GM21360 (cell line): ENCODE measurements at regions not wholly inside any gene's neighbourhood (a gene's known extent, or its start where the extent isn't known, plus 50 kb on each side); places are given as distances from the start of the nearest gene placed in this dataset.

Source experiments
- ATAC-seq: cut with Tn5 transposase; IDR thresholded peaks from one replicate; pipeline ENCODE4 v1.9.1; 2021; ENCODE audit warnings: mild to moderate bottlenecking, moderate library complexity; ENCODE audit not compliant: unreplicated experiment

DNA sequence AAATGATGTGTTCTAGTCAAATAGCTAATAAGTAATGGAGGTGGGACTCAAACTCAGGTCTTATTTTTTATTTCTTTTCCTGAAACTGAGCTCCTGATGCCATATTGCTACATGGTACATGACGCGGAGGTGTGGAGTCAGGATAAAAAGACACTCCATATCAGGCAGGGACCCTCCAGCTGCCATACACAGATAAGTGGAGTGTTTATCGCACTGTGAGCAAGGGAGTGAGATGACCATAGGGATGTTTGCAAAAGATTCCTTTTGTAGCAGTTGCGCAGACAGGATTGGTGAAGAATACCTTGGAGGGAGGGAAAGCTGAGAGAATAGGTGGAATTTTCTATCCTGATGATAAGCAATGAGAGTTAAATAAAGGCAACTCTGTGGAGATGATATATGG is 657.2 kb downstream of the RNF144A start:
- ATAC-seq = no peak

DNA sequence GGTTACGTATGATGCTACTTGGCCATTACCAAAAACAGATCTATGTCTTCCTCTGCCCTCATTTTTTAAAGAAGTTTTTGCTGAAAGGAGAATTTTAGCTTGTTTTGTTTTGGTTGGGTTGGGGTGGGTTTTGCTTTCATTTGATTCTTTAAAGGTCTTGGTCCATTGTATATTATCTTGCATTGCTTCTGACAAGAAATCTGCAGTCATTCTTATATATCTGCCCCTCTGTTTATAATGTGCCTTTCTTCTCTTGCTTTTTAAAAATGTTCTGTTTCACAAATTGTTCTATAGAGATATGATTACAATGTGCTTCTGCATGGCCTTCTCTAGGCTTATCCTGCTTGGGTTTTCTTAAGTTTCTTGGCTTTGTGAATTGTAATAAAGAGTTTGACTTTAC is 660.6 kb downstream of the RNF144A start:
- ATAC-seq = no peak

DNA sequence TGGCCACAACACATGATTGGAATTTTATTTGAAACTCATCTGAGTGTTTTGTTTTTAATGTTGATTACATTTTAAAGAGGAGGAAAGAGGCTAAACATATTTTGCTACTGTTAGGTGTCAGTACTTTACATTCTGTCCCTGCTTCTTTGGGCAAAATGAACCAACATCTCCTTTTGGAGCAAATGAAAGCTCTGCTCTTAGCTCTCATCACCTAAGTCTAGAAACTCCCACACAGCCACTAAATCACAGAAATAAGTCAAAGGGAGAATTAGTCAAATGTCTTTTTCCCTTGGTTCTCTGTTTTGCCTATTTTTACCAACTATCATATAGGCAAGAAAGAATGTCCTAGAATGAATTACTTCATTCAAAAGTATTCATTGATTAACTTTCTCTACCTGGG is 666.8 kb downstream of the RNF144A start:
- ATAC-seq = no peak

DNA sequence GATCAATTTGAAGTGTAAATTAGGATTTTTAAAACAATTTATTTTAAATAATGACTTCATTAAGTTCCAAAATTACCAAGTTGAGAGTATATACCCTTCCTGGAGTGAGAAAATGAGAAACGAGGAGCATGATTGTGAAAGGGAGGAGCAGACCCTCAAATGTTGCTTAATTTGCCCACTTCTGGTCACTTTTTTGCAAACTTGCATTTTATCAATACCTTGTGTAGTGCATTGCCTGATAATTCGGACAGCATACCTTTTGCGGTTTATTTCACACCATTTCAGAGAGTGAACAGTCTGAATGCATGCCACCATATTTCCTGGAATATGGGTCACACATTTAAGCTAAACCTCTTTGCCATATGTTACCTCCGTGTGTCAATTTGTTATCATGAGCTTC is 669.7 kb downstream of the RNF144A start:
- no peak for ATAC-seq

DNA sequence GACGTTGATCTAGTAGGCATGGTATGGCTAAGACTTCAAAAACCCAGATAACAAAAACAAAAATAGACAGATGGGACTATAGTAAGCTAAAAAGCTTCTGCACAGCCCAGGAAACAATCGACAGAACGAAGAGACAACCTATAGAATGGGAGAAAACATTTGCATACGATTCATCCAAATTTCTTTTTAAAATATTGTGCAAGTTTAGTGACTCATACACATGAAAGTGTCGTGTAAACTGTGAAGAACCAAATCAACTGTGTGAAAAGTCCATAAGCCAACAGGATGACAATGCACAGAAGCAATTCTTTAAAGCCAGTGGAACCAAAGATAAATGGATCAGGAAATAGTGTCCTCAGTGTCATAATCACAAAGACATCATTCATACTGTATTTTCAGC is 671.1 kb downstream of the RNF144A start:
- no peak for ATAC-seq

DNA sequence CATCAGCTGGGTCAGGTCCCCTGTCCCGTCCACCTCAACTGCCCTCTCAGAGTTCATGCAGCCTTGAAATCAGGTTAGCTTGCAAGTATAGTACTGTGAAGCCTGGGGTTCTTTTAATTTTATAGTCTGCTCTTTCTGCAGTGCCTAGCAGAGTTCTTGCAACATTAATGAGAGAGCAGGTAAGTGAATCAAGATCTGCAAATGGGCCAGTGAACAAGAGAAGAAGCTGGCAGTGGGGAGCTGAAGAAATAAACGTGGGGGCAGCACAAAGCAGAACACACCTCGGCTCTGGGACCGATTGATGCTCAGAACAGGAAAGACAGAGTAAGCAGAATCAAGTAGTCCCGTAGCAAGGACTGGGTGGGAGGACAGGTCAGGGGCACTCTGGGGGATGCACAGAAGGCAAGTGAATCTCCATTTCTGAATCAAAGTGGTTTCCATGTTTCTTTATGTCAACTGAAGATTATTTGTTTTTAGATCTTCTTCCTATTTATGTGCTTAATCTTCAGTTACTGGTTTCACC is 675.5 kb downstream of the RNF144A start:
- ATAC-seq = no peak

DNA sequence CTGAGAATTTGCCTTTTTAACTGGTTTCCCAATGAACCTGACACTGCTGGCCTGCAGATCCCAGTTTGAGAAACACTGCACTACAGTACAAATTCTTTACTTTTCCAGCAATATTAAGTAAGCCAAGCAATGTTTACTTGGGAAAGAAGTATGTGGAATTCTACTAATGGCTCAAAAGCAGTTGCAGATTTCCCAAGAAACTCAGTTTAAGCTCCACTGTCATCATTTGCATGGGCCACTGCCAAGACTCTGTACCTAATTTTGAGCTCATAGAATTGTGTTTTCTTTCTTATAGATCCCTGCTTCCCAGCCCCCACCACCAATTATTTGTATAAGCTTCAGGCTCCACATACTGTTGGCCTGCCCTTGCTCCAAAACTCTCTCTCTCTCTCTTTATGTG is 676.1 kb downstream of the RNF144A start:
- no peak for ATAC-seq

DNA sequence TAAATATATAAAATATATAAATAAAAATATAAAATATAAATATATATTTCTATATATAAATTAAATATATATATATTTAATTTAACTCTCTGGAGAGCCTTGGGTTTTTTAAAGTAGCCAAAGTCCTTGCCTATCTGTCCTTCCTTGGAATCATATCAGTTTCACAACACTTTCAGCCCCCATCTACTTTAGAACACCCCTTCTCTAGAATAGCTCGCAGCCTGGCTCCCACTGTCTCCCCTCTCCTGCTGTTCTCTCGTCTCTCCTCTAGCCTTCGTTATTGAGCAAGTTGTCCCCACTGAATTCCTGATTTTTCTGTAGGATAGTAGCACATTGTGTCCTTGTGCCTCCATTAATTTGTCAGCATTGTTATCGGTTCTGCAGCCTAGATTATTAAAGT is 677.0 kb downstream of the RNF144A start:
- no peak for ATAC-seq

DNA sequence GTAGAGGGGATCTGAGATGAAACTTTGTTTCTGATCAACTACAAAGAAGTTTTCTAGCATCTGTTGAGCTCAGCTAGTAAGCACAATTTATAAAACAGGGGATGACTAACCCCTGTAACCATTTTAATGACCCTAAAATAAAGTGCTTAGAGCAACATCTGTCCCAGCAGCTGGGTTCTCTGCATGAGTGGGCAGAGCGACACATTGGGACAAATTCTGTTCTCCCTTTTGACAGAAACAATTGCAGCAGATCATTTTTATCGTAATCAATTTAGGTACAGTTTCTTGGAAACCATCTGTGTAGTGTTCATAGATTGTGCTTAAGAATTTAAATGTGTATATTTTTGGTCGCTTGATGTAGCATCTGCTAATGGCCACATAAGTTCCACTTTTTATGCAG is 678.0 kb downstream of the RNF144A start:
- ATAC-seq = no peak

DNA sequence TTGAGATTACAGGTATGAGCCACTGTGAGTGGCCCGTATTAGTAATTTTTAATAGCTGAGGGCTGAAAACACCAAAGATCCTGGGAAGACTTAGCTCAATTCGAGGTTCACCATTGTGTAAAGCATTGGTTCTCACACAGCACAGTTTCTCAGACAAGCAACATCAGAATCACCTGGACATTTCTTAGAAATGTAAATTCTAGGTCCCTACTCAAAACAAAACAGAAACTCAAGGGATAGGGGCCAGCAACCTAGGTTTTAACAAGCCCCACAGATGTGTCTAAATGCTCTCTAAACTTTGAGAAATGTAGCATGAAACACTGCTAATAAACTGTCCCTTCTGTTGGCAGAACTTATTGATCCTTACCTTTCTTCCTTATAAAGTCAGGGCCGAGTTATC is 681.2 kb downstream of the RNF144A start:
- ATAC-seq = peak; percentile 86

DNA sequence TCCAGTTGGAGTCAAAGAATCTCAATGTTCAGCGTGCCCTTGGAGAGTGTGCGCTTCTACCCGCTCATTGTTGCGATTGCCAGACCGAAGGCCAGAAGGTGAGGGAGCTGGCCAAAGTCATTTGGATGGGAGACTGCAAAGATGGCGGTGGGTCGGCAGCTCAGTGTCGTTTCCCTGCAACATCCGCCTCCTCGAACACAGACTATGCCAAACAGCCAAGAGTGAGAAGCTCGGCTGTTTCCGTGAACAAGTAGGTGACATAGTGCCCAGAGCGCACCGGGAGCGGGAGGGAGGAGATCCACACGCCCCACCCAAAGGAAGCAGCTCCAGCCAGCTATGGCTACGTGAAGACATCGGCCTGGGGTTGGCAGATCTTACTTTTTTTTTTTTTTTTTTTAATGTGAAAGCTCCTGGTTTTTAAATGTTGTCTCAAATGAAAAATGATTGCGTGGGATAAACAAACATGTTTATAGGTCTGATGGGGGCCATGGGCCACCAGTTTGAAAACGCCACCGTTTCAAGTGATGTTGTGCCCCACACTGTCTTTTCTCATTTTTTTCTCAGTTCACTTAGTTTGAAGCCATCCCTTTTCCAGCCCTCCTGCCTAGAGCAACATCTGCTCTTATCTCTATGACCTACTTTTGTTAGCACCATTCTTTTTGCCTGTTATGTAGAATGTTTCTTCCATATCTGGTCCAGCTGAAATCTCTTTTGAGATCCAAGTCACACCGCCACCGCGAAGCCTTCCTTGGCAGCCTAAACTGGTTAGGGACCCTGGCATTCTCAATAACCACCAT is 682.4 kb downstream of the RNF144A start:
- no peak for ATAC-seq

DNA sequence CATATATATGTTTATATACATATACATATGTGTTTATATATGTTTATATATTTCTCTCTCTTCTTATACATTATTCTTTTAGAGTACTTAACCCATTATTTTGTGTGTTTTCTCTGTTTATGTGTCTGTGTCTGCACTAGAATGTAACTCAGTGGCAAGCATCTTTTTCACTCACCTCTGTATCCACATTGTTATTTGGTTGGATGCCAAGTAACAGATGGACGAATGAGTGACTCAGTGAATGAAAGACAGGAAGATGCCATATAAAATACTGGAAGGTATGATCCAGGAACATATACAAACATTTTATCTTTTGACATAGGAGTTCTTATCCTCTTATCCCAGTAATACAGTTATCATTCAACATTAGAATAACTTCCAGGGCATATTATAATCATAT is 684.8 kb downstream of the RNF144A start:
- ATAC-seq = no peak

DNA sequence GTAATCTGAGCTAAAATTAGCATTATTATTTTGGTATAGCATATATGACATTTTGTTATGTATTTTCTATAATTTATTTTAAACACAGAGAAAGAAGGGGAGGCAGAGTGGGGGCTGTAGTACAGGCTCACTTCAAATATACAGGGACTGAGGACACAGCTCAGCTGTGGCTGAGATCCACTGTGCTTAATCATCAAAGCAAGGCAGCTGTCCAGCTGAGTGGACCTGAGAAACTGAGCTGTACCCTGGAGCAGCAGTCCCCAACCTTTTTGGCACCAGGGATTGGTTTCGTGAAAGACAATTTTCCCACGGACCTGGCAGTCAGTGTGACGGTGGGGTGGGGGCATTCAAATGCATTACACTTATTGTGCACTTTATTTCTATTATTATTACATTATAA is 687.2 kb downstream of the RNF144A start:
- no peak for ATAC-seq

DNA sequence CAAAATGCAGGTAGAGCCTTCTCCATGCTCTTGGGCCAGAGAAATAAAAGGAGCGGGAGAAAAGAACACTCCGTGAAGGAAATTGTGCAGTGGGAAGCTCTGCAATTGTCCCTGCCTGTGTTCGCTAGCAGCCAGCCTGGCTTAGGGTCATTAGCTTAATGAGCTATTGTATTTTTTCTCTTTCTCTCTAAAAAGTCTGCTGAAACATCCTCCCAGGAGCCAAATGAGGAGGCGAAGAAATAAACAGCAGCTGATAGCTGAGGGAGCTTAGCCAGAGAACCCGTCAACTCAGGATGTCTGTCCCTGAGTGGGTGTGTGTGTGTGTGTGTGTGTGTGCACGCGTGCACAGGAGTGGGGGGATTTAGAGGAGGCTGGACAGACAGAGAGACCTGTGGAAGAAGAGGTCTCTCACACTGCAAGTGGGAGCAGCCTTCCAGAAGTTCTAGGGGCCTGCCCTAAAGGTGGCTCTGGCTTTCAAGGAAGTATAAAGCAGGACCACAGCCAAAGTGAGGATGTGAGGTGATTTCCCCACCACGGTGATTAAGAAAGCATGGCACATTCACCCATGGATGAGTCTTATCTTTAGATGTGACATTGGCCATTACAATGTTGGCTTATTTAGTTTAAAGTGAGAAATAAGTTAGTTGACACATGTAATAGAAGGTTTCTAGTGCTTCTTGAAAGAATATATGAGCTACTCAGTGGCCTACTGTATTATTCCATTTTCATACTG is 690.4 kb downstream of the RNF144A start:
- no peak for ATAC-seq

DNA sequence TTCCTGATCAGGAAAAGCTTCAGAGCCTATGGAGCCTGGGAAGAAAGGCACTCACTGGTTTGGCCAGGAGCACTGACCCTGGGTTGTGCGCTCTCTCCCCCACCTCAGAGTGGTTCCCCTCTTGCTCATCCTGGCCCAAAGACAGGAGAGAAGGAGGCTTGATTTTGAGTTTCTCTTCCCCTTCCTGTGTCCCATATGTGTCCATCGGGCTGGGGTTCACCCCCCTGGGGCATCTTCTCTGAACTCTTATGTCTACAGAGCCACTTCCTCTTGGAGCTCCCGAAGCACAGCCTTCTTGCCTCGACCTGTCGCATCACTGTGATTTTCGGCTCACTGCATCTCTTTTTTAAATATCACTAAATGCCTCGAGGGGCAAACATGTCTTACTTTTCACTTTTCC is 692.3 kb downstream of the RNF144A start:
- peak; percentile 59 for ATAC-seq

DNA sequence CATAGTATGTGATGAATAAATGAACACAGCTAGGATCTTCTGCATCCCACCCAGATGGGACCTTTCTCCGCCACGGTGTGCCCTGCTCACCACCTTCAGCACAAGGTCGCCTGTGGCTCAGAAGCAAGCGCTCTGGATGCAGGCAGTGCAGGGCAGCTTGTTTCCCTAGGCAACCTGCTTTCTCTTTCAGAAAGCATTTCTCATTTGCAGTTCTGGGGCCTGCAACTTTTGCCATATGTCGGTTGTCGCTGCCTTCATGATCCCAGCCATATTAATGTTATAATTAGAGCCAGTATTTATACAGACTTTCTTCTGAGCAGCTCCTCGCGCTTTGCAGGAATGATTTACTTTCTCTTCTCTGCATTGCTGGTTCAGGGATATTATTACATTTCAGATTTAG is 692.8 kb downstream of the RNF144A start:
- peak; percentile 44 for ATAC-seq

DNA sequence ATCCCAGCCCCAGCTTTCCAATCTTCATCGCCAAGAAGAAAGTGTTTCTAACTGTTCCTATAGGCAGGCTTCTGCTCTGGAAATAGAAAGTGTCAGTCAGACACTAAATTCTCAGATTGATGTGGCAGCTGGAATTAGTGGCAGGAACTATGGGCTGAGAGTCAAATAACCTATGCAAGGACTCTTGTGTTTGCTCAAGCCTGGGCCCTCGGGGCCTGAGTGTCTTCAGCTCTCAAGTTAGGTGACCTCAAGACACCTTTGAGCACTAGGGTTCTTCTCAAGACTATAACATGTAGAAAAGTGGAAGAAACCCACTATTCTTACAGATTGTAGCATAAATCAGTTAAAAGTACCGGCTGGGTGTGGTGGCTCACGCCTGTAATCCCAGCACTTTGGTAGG is 694.5 kb downstream of the RNF144A start:
- no peak for ATAC-seq

DNA sequence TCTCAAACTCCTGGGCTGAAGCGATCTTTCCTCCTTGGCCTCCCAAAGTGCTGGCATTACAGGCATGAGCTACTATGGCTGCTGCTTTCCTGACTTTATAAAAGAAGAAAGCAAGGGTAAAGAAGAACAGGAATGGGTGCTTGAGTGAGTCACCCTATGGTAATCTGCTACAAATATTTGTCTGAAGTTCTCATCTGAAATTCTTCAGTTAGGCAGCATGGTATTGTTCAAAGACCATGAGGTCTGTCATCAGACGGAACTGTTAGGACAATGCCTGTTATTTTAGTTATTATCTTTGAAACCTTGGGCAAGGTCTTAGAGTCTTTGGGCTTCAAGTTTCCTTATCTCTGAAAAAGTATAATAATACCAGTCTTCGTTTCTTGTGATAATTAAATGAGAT is 695.8 kb downstream of the RNF144A start:
- no peak for ATAC-seq

DNA sequence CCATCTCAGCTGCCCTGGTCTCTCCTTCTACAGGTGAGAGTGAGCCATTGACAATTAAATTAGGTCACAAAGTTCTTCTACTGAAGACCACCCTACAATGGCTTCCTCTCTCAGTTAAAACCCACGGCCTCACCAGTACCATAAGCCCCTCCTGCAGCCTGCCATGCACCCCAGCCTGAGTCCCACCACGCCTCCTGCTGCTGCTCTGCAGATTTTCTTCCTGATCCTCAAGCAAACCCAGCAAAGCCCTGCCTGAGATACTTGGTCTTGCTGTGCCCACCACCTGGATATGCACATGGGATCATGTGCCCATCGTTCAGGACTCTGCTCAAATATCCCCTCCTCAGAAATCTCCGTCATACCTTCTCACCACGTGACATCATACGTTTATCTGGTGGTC is 696.6 kb downstream of the RNF144A start:
- ATAC-seq = no peak

DNA sequence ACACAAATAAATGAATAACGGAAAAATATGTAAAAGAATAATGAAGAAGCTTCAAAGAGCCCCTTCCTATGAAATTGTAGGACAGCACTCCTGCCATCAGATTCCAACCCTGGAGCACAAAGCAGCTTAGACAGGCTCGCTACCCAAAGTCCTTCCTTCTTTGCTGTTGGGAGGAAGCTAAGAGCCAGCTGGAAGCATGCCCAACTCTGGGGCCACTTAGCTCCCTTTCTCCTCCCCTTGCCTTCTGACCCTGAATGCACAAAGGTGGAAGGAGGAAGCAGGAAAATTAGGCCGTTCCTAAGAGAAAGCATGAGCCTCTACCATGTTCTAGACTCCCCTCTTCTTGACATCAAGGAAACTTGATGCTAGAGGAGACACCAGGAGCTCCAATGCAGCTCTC is 700.8 kb downstream of the RNF144A start:
- ATAC-seq = no peak

DNA sequence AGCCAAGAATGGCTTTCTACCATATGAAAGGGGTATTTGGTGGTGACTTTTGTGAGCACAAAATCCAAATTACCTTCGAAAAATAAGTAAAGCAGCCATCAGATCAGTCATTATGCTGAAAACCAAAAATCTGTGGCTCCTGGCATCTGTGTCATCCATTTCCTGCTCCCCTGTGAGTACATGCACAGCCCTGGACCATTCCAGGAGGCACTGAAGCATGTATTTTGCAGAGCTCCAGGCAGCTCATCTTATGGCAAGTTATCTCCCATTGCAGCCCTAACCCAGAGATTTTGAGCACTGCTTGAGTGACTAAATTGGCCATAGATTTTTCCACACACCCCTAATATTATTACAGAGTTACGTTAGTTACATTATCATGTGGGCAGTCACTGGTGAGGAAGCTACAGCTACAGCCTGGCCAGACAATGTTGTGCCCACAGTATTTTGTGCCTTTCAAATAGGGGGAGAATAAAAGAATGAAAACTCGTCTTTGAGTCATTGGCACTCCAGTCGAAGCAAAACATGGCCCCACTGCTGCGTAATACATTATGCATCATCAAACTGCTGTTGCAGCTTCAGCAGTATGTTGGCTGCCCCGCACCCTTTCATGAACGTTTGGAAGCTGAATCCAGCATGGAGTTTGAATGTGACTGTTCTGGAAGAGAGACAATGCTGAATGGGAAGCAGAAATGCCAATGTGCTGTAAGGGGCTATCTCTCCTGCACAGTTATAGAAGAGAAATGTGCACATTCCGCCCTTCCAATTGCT is 702.2 kb downstream of the RNF144A start:
- ATAC-seq = no peak

DNA sequence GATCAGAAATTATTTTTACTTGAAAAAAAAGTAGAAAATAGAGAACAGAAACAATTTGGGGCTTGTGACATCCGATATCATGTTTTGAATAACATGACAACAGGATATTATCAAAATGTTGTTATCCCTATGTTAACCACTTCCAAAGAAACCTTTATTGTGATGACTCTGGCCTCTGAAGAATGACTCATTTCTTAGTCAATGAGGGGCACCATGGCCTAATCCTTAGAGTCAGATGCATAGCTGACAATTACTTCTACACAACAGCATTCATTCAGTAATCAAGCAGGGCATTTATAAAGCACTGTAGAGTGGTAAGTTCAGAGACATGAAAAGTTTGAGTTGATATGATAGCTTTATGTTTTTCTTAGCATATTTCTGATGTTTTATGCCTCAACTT is 703.0 kb downstream of the RNF144A start:
- ATAC-seq = no peak
